ENCODE measurements at regions not wholly inside any gene's neighbourhood (a gene's known extent, or its start where the extent isn't known, plus 50 kb on each side); places are given as distances from the start of the nearest gene placed in this dataset.
"Not testable (repeated sequence)": the region's sequence is repeated elsewhere in the genome, so short reads cannot be mapped to it uniquely, and the experiment has no call there.

- TF ChIP-seq CTCF, POLR2A (IDR thresholded peaks at IDR 0.05): not testable (repeated sequence)
Measured at GRCh38 chr1:143838598-143838929, 133.2 kb downstream of the FAM72C start.
